Chondrocyte (in vitro differentiated cells): ENCODE measurements at regions not wholly inside any gene's neighbourhood (a gene's known extent, or its start where the extent isn't known, plus 50 kb on each side); places are given as distances from the start of the nearest gene placed in this dataset.

Experiments
- DNase-seq: peaks from one replicate; pipeline ENCODE4 v3.0.0; 2021; ENCODE audit warnings: mixed read lengths, low spot score
- H3K27ac Mint-ChIP-seq: one replicate; pipeline ENCODE4 v1.8.0; 2021; ENCODE audit warnings: mild to moderate bottlenecking, moderate library complexity, mixed read lengths; ENCODE audit not compliant: unreplicated experiment
- H3K27me3 Mint-ChIP-seq: 2 replicates; pipeline ENCODE4 v1.8.0; 2021; ENCODE audit warnings: low read depth, mixed read lengths
- H3K36me3 Mint-ChIP-seq: 2 replicates; pipeline ENCODE4 v1.8.0; 2021; ENCODE audit warnings: low read depth, mixed read lengths
- H3K4me1 Mint-ChIP-seq: 2 replicates; pipeline ENCODE4 v1.8.0; 2021; ENCODE audit warnings: low read depth, mild to moderate bottlenecking, mixed read lengths
- H3K4me3 Mint-ChIP-seq: one replicate; pipeline ENCODE4 v1.8.0; 2021; ENCODE audit warnings: mild to moderate bottlenecking, moderate library complexity, mixed read lengths; ENCODE audit not compliant: unreplicated experiment
- H3K9me3 Mint-ChIP-seq: 2 replicates; pipeline ENCODE4 v1.8.0; 2021; ENCODE audit warnings: low read depth, mixed read lengths
- CTCF ChIP-seq: fragments of 200-600 bp; sonication (generic); IDR thresholded peaks from 2 replicates; pipeline ENCODE4 v1.5.0; 2021; ENCODE audit warnings: antibody characterized with exemption, mild to moderate bottlenecking, moderate library complexity

GRCh38 chr3:74288761-74289160 is 325.7 kb downstream of the CNTN3 start:
- no peaks in the 10 kb centered on the region for H3K4me1 Mint-ChIP-seq
- no peaks in the 10 kb centered on the region for H3K9me3 Mint-ChIP-seq
- H3K4me3 Mint-ChIP-seq, result no peak overlapping the region
- H3K36me3 Mint-ChIP-seq, result no peaks in the 10 kb centered on the region
- no peak for TF ChIP-seq CTCF
- no peaks in the 10 kb centered on the region for H3K27me3 Mint-ChIP-seq
- no peak overlapping the region for H3K27ac Mint-ChIP-seq
- no peak for DNase-seq

- Mint-ChIP-seq H3K4me1 (no peaks in the 10 kb centered on the region), H3K36me3 (no peaks in the 10 kb centered on the region), H3K27ac (no peak overlapping the region), H3K9me3 (no peaks in the 10 kb centered on the region), H3K27me3 (no peaks in the 10 kb centered on the region), H3K4me3 (no peak overlapping the region)
- no peak for TF ChIP-seq CTCF
- DNase-seq, result no peak
These were observed 326.9 kb downstream of the CNTN3 start for GRCh38 chr3:74287557-74287956.

- TF ChIP-seq CTCF, result no peak
- DNase-seq, result no peak
- Mint-ChIP-seq H3K9me3 (peaks cover 22% of the 10 kb centered on the region), H3K4me3 (no peak overlapping the region), H3K27me3 (no peaks in the 10 kb centered on the region), H3K4me1 (no peaks in the 10 kb centered on the region), H3K36me3 (peaks cover 2% of the 10 kb centered on the region), H3K27ac (no peak overlapping the region)
These were observed 332.3 kb downstream of the CNTN3 start for GRCh38 chr3:74282202-74282601.

GRCh38 chr3:74281705-74282104 is 332.8 kb downstream of the CNTN3 start:
- no peak for DNase-seq
- no peaks in the 10 kb centered on the region for H3K27me3 Mint-ChIP-seq
- peaks cover 27% of the 10 kb centered on the region for H3K9me3 Mint-ChIP-seq
- no peak overlapping the region for H3K4me3 Mint-ChIP-seq
- no peak overlapping the region for H3K27ac Mint-ChIP-seq
- TF ChIP-seq CTCF, result no peak
- no peaks in the 10 kb centered on the region for H3K4me1 Mint-ChIP-seq
- H3K36me3 Mint-ChIP-seq, result peaks cover 3% of the 10 kb centered on the region

GRCh38 chr3:74273555-74274402 is 340.7 kb downstream of the CNTN3 start:
- Mint-ChIP-seq H3K36me3 (peaks cover 4% of the 10 kb centered on the region), H3K27me3 (peaks cover 3% of the 10 kb centered on the region), H3K9me3 (peaks cover 20% of the 10 kb centered on the region)

More at GRCh38 chr3:74273555-74274402, 340.7 kb downstream of the CNTN3 start:
- H3K27ac Mint-ChIP-seq, result no peak overlapping the region
- H3K4me1 Mint-ChIP-seq, result peaks cover under 1% of the 10 kb centered on the region
- TF ChIP-seq CTCF, result no peak
- no peak for DNase-seq
- no peak overlapping the region for H3K4me3 Mint-ChIP-seq
